ENCODE measurements at regions not wholly inside any gene's neighbourhood (a gene's known extent, or its start where the extent isn't known, plus 50 kb on each side); places are given as distances from the start of the nearest gene placed in this dataset.

- TF ChIP-seq, protein P1, sequence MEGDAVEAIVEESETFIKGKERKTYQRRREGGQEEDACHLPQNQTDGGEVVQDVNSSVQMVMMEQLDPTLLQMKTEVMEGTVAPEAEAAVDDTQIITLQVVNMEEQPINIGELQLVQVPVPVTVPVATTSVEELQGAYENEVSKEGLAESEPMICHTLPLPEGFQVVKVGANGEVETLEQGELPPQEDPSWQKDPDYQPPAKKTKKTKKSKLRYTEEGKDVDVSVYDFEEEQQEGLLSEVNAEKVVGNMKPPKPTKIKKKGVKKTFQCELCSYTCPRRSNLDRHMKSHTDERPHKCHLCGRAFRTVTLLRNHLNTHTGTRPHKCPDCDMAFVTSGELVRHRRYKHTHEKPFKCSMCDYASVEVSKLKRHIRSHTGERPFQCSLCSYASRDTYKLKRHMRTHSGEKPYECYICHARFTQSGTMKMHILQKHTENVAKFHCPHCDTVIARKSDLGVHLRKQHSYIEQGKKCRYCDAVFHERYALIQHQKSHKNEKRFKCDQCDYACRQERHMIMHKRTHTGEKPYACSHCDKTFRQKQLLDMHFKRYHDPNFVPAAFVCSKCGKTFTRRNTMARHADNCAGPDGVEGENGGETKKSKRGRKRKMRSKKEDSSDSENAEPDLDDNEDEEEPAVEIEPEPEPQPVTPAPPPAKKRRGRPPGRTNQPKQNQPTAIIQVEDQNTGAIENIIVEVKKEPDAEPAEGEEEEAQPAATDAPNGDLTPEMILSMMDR (IDR thresholded peaks at IDR 0.05), result no peak
- TF ChIP-seq POLR2A (IDR thresholded peaks at IDR 0.05), result no peak
- TF ChIP-seq EP300 (IDR thresholded peaks at IDR 0.05), result no peak
Measured at GRCh38 chr3:14343338-14344112, 58.9 kb upstream of the SLC6A6 start.

All from ovary (tissue), 3 donors.